Glutamatergic neuron (in vitro differentiated cells): ENCODE measurements at regions not wholly inside any gene's neighbourhood (a gene's known extent, or its start where the extent isn't known, plus 50 kb on each side); places are given as distances from the start of the nearest gene placed in this dataset.
"Not testable (repeated sequence)": the region's sequence is repeated elsewhere in the genome, so short reads cannot be mapped to it uniquely, and the experiment has no call there.

ENCODE experiments used
- DNase-seq: peaks from one replicate; pipeline ENCODE4 v3.0.0; 2022
- H3K27ac Mint-ChIP-seq: one replicate; pipeline ENCODE4 v1.8.0; 2020; ENCODE audit warnings: mild to moderate bottlenecking, mixed read lengths, inconsistent platforms; ENCODE audit not compliant: unreplicated experiment
- H3K27me3 Mint-ChIP-seq: one replicate; pipeline ENCODE4 v1.8.0; 2020; ENCODE audit warnings: mild to moderate bottlenecking, moderate library complexity, mixed read lengths, inconsistent platforms; ENCODE audit not compliant: unreplicated experiment
- H3K36me3 Mint-ChIP-seq: one replicate; pipeline ENCODE4 v1.8.0; 2020; ENCODE audit warnings: mild to moderate bottlenecking, mixed read lengths, inconsistent platforms; ENCODE audit not compliant: unreplicated experiment
- H3K4me1 Mint-ChIP-seq: one replicate; pipeline ENCODE4 v1.8.0; 2020; ENCODE audit warnings: mild to moderate bottlenecking, low read depth, mixed read lengths, inconsistent platforms; ENCODE audit not compliant: unreplicated experiment
- H3K4me3 Mint-ChIP-seq: one replicate; pipeline ENCODE4 v1.8.0; 2020; ENCODE audit warnings: mild to moderate bottlenecking, mixed read lengths, inconsistent platforms; ENCODE audit not compliant: unreplicated experiment
- H3K9me3 Mint-ChIP-seq: one replicate; pipeline ENCODE4 v1.8.0; 2020; ENCODE audit warnings: mild to moderate bottlenecking, moderate library complexity, mixed read lengths, inconsistent platforms; ENCODE audit not compliant: unreplicated experiment
- TF ChIP-seq, protein P1 (sequence below): fragments of 200-600 bp; sonication (generic); IDR thresholded peaks from one replicate; pipeline ENCODE4 v1.5.0; 2021; ENCODE audit not compliant: partially characterized antibody, unreplicated experiment

DNA sequence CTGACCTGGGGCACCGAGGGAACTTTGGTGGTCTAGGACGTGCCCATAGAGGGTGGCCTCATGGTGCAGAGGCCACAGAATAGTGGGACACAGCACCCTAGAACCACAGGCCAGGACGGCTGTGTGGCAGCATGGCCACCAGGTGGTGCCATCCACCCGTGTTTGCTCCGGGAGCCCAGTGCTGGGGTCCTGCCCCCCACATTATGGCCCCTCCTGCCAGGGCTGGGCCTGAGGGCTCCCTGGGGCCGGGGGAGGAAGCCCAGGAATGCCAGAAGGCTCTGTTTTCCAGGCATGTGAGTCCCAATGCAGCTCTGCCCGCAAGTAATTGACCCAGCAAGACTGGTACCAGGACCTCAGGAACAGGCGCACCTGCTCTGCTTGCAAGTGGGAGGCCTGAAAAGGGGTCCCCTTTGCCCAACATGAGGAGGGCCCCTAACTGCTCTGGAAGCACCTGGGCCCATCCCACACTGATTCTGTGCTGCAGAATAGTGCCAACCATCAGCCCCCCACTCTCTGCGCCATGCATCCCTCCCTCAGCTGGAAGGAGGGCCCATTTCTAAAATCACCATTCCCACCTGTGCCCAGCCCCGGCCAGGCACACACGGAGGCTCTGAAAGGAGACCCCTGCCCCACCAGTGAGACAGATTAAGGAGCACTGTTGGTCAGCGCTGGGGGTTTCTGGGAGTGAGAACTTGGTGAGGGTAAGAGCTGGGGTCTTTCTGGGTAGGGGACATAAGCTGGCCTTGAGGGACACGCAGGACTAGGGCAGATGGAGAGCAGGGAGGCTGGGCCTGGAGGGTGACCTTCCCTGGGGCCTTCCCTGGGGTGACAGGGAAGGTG lies 174.4 kb downstream of the TBC1D2B start:
- H3K4me1 Mint-ChIP-seq, result peaks cover 11% of the 10 kb centered on the region
- TF ChIP-seq, protein P1, sequence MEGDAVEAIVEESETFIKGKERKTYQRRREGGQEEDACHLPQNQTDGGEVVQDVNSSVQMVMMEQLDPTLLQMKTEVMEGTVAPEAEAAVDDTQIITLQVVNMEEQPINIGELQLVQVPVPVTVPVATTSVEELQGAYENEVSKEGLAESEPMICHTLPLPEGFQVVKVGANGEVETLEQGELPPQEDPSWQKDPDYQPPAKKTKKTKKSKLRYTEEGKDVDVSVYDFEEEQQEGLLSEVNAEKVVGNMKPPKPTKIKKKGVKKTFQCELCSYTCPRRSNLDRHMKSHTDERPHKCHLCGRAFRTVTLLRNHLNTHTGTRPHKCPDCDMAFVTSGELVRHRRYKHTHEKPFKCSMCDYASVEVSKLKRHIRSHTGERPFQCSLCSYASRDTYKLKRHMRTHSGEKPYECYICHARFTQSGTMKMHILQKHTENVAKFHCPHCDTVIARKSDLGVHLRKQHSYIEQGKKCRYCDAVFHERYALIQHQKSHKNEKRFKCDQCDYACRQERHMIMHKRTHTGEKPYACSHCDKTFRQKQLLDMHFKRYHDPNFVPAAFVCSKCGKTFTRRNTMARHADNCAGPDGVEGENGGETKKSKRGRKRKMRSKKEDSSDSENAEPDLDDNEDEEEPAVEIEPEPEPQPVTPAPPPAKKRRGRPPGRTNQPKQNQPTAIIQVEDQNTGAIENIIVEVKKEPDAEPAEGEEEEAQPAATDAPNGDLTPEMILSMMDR, result peak; percentile 75
- H3K36me3 Mint-ChIP-seq, H3K9me3 Mint-ChIP-seq, H3K27me3 Mint-ChIP-seq, H3K4me3 Mint-ChIP-seq, H3K27ac Mint-ChIP-seq: not testable (repeated sequence)
- peak; percentile 73 for DNase-seq

DNA sequence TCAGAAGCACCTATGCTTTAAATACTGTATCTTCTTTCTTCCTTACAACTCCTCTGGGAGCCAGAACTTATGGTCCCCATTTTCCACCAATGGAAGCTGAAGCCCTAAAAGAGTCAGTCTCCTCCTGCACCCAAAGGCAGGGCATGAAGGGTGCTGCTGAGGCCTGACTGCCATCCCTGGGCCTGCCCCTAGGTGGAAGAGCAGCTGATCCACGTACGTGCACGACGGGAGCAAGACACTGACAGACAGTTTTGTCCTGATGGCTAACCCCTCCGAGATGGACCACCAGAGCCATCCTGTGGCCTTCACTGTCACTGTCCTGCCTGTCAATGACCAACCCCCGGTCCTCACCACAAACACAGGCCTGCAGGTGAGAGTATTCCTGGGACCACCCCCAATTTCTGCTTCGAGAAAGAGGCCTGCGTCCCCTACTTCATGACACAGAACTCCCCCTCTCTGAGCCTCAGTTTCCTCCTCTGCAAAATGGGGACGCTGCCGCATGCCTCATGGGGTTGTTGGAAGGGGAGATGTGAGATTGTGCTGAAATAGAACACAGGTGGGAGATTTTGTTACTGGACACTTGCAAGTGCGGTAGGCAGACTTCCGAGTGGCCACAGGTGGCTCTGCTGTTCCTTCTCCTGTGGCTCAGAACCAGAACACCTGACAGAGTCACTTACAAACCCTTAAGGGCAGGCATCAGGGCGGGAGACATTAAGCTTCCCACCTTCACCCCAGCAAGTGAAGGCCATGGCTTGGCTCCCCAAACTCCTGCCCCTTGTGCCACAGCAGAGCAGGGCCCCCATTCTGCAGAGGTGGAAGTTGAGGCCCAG lies 175.4 kb downstream of the TBC1D2B start:
- TF ChIP-seq, protein P1, result peak; percentile 30
- Mint-ChIP-seq H3K4me3 (no peak overlapping the region), H3K36me3 (no peaks in the 10 kb centered on the region), H3K4me1 (peaks cover 6% of the 10 kb centered on the region), H3K9me3 (peaks cover 4% of the 10 kb centered on the region), H3K27me3 (no peaks in the 10 kb centered on the region), H3K27ac (no peak overlapping the region)
- DNase-seq, result peak; percentile 55

DNA sequence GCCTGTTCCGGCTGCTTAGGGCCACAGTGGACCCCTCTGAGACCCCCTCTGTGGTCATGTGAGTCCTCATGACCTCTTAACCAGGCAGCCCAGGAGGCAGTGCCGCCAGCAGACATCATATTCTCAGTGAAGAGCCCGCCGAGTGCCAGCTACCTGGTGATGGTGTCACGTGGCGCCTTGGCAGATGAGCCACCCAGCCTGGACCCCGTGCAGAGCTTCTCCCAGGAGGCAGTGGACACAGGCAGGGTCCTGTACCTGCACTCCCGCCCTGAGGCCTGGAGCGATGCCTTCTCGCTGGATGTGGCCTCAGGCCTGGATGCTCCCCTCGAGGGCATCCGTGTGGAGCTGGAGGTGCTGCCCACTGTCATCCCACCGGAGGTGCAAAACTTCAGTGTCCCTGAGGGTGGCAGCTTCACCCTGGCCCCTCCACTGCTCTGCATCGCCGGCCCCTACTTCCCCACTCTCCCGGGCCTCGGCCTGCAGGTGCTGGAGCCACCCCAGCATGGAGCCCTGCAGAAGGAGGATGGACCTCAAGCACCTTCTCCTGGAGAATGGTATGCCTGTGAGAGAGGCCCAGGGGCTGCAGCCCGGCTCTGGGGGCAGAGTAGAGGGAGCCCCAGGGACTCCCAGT lies 176.1 kb downstream of the TBC1D2B start:
- no peaks in the 10 kb centered on the region for H3K27me3 Mint-ChIP-seq
- peaks cover 2% of the 10 kb centered on the region for H3K4me1 Mint-ChIP-seq
- no peak overlapping the region for H3K27ac Mint-ChIP-seq
- DNase-seq, result no peak
- H3K4me3 Mint-ChIP-seq, result no peak overlapping the region
- peaks cover 4% of the 10 kb centered on the region for H3K9me3 Mint-ChIP-seq
- TF ChIP-seq, protein P1, result no peak
- H3K36me3 Mint-ChIP-seq, result no peaks in the 10 kb centered on the region

DNA sequence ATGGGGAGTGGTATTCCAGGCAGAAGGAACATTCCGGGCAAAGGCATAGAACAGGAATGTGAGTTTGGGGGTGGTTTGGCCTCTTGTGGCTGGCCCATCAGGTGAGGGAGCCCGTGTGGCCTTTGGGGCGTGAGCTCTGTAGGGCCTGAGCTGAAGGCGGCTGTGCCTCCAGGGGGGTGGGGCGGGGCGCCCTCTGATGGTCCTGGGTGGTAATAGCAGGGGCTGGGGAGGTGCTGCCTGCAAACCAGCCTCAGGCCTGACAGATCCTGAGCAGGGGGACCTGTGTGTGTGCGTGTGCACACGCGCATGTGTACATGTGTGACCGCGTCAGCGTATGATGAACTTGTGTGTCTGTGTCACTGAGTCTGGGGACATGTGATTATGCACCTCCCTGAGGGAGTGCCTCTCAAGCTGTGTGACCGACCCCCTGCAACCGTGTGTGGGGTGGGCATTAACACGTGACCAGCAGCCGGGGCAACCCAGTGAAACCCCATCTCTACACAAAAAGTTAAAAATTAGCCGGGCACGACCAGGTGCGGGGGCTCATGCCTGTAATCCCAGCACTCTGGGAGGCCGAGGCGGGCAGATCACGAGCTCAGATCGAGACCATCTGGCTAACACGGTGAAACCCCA lies 177.1 kb downstream of the TBC1D2B start:
- not testable (repeated sequence) for H3K4me3 Mint-ChIP-seq, H3K4me1 Mint-ChIP-seq, H3K36me3 Mint-ChIP-seq, H3K27ac Mint-ChIP-seq, H3K9me3 Mint-ChIP-seq, H3K27me3 Mint-ChIP-seq
- DNase-seq, result peak; percentile 82
- TF ChIP-seq, protein P1, result peak; percentile 72

DNA sequence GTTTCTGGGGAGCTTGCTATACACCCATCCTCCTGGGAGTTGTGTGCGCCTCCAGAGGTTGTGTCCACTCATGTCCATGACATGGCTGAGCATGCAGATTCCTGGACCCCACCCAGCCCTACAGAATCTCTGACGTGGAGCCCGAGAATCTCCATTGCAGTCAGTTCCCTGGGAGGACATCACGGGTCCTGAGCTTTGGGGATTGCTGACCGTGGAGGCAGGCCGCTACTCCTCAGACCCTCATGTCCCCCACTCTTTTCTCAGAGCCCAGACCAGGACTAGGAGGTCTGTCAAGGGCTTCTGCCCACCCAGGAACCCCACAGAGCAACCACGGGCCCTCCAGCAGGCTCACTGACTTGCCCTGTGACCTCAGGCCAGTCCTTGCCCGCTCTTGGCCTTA lies 177.7 kb downstream of the TBC1D2B start:
- not testable (repeated sequence) for DNase-seq, H3K36me3 Mint-ChIP-seq, H3K4me3 Mint-ChIP-seq, H3K4me1 Mint-ChIP-seq, H3K27me3 Mint-ChIP-seq, H3K27ac Mint-ChIP-seq, H3K9me3 Mint-ChIP-seq
